Mesendoderm (in vitro differentiated cells): ENCODE measurements at regions not wholly inside any gene's neighbourhood (a gene's known extent, or its start where the extent isn't known, plus 50 kb on each side); places are given as distances from the start of the nearest gene placed in this dataset.

Experiments
- DNase-seq: peaks from one replicate; pipeline ENCODE4 v3.0.0; 2013
- H2AK5ac ChIP-seq: 2 replicates; pipeline ENCODE4 v1.6.1; 2013; ENCODE audit warnings: low read length, inconsistent platforms
- H2BK120ac ChIP-seq: 2 replicates; pipeline ENCODE4 v1.6.1; 2013; ENCODE audit warnings: low read depth, mild to moderate bottlenecking, low read length, moderate library complexity, mixed read lengths
- H2BK15ac ChIP-seq: replicated peaks from 2 replicates; pipeline ENCODE4 v1.6.1; 2013; ENCODE audit warnings: low read depth, mild to moderate bottlenecking, moderate library complexity
- H2BK5ac ChIP-seq: 2 replicates; pipeline ENCODE4 v1.6.1; 2013; ENCODE audit warnings: low read length, inconsistent platforms
- H3K18ac ChIP-seq: 2 replicates; pipeline ENCODE4 v1.6.1; 2013; ENCODE audit warnings: mild to moderate bottlenecking, low read length, mixed read lengths
- H3K23ac ChIP-seq: one replicate; pipeline ENCODE4 v1.6.1; 2013; ENCODE audit warnings: low read length
- H3K27ac ChIP-seq: 2 replicates; pipeline ENCODE4 v1.5.1; 2013; ENCODE audit warnings: low read depth, mild to moderate bottlenecking, inconsistent platforms, low read length, moderate library complexity
- H3K27me3 ChIP-seq: 2 replicates; pipeline ENCODE4 v1.6.1; 2013; ENCODE audit warnings: low read length, control low read depth, mild to moderate bottlenecking, inconsistent platforms; ENCODE audit not compliant: insufficient read depth, poor library complexity
- H3K36me3 ChIP-seq: 2 replicates; pipeline ENCODE4 v1.6.1; 2013; ENCODE audit warnings: low read length, inconsistent platforms; ENCODE audit not compliant: control insufficient read depth, insufficient read depth
- H3K4ac ChIP-seq: one replicate; pipeline ENCODE4 v1.6.1; 2013; ENCODE audit warnings: low read depth, mild to moderate bottlenecking, low read length, moderate library complexity
- H3K4me1 ChIP-seq: 2 replicates; pipeline ENCODE4 v1.6.1; 2013; ENCODE audit warnings: low read depth, low read length, inconsistent platforms; ENCODE audit not compliant: control insufficient read depth
- H3K4me2 ChIP-seq: 2 replicates; pipeline ENCODE4 v1.6.1; 2013; ENCODE audit warnings: low read length
- H3K4me3 ChIP-seq: 2 replicates; pipeline ENCODE4 v1.5.1; 2013; ENCODE audit warnings: mild to moderate bottlenecking, low read length
- H3K56ac ChIP-seq: one replicate; pipeline ENCODE4 v1.6.1; 2013; ENCODE audit warnings: low read length
- H3K79me1 ChIP-seq: 2 replicates; pipeline ENCODE4 v1.6.1; 2013; ENCODE audit warnings: low read length, inconsistent platforms
- H3K79me2 ChIP-seq: 2 replicates; pipeline ENCODE4 v1.6.1; 2013; ENCODE audit warnings: mild to moderate bottlenecking, low read length; ENCODE audit not compliant: control insufficient read depth, insufficient read depth
- H3K9ac ChIP-seq: 2 replicates; pipeline ENCODE4 v1.6.1; 2013; ENCODE audit warnings: low read length, inconsistent platforms
- H4K5ac ChIP-seq: one replicate; pipeline ENCODE4 v1.6.1; 2013; ENCODE audit warnings: low read length
- H4K8ac ChIP-seq: one replicate; pipeline ENCODE4 v1.6.1; 2013; ENCODE audit warnings: low read depth, mild to moderate bottlenecking, control low read depth, low read length, moderate library complexity
- WGBS: extraction: QIAGEN DNeasy Blood & Tissue Kit; methylation state at CpG from one replicate; pipeline ENCODE4 v1.1.7; 2013; ENCODE audit warnings: low lambda C conversion rate, missing lambda C conversion rate; ENCODE audit not compliant: insufficient coverage; ENCODE audit errors: extremely low coverage; 5-methylcytosine and 5-hydroxymethylcytosine counted together

DNA sequence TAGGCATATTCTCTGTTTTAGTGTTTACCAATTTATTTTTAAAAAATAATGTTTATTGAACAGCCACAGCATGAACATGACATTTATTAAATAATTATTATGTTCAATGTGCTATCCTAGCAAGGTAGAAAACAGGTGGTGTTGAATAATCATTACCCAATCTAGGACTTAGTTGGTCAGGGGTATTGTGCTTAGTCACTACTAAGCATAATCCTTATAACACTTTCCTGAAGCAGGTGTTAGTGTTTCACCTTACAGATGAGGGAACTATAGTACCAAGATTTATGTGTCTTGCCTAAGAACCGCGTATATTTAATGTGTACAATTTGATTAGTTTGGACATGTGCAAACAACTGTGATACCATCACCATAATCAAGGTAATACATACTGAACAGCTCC is 1387.2 kb upstream of the ACO1 start:
- Histone ChIP-seq H2BK5ac (no peak overlapping the region), H3K4me3 (no peak overlapping the region), H2BK15ac (no peak overlapping the region), H3K36me3 (no peaks in the 10 kb centered on the region), H3K79me2 (no peaks in the 10 kb centered on the region), H3K23ac (no peak overlapping the region), H2BK120ac (no peak overlapping the region), H3K18ac (no peak overlapping the region), H3K4ac (no peak overlapping the region), H4K8ac (no peak overlapping the region), H3K27me3 (no peaks in the 10 kb centered on the region), H4K5ac (no peak overlapping the region), H3K4me1 (no peaks in the 10 kb centered on the region), H3K79me1 (no peaks in the 10 kb centered on the region), H3K4me2 (no peak overlapping the region), H2AK5ac (no peak overlapping the region), H3K56ac (no peak overlapping the region), H3K9ac (no peak overlapping the region), H3K27ac (no peak overlapping the region)
- DNase-seq: no peak
- WGBS: no CpG with 5 or more reads among the region's 2 CpGs

GRCh38 chr9:31005086-31005665 is 1379.3 kb upstream of the ACO1 start:
- Histone ChIP-seq H2BK120ac (no peak overlapping the region), H3K4me2 (no peak overlapping the region), H3K4me1 (no peaks in the 10 kb centered on the region), H3K4ac (no peak overlapping the region), H2BK15ac (no peak overlapping the region), H3K27me3 (no peaks in the 10 kb centered on the region), H3K79me1 (no peaks in the 10 kb centered on the region), H3K36me3 (no peaks in the 10 kb centered on the region), H2AK5ac (no peak overlapping the region), H3K79me2 (no peaks in the 10 kb centered on the region), H4K8ac (no peak overlapping the region), H3K18ac (no peak overlapping the region), H3K9ac (no peak overlapping the region), H3K27ac (no peak overlapping the region), H2BK5ac (no peak overlapping the region), H3K23ac (no peak overlapping the region), H4K5ac (no peak overlapping the region), H3K56ac (no peak overlapping the region), H3K4me3 (no peak overlapping the region)
- no CpG with 5 or more reads among the region's 4 CpGs for WGBS
- no peak for DNase-seq

- Histone ChIP-seq H3K27me3 (no peaks in the 10 kb centered on the region), H3K4me2 (no peak overlapping the region), H4K8ac (no peak overlapping the region), H4K5ac (no peak overlapping the region), H2AK5ac (no peak overlapping the region), H3K18ac (no peak overlapping the region), H2BK15ac (no peak overlapping the region), H3K56ac (no peak overlapping the region), H3K9ac (no peak overlapping the region), H3K27ac (no peak overlapping the region), H2BK120ac (no peak overlapping the region), H3K23ac (no peak overlapping the region), H3K4me1 (no peaks in the 10 kb centered on the region), H3K4me3 (no peak overlapping the region), H3K4ac (no peak overlapping the region), H3K79me2 (no peaks in the 10 kb centered on the region), H3K36me3 (no peaks in the 10 kb centered on the region), H2BK5ac (no peak overlapping the region), H3K79me1 (no peaks in the 10 kb centered on the region)
- no peak for DNase-seq
Observed at GRCh38 chr9:31013371-31013770, 1371.1 kb upstream of the ACO1 start.

- H3K4me3 ChIP-seq: no peak overlapping the region
- no peak for DNase-seq
- no peak overlapping the region for H4K5ac ChIP-seq
- H3K18ac ChIP-seq: no peak overlapping the region
- H2BK120ac ChIP-seq: no peak overlapping the region
- no peak overlapping the region for H3K27ac ChIP-seq
- H3K36me3 ChIP-seq: no peaks in the 10 kb centered on the region
- no peak overlapping the region for H4K8ac ChIP-seq
- H3K27me3 ChIP-seq: no peaks in the 10 kb centered on the region
- no peaks in the 10 kb centered on the region for H3K4me1 ChIP-seq
- no peaks in the 10 kb centered on the region for H3K79me1 ChIP-seq
- H2AK5ac ChIP-seq: no peak overlapping the region
- H2BK5ac ChIP-seq: no peak overlapping the region
- H3K79me2 ChIP-seq: no peaks in the 10 kb centered on the region
- no CpG with 5 or more reads among the region's 3 CpGs for WGBS
- H2BK15ac ChIP-seq: no peak overlapping the region
- H3K23ac ChIP-seq: no peak overlapping the region
- no peak overlapping the region for H3K9ac ChIP-seq
- no peak overlapping the region for H3K4me2 ChIP-seq
- no peak overlapping the region for H3K4ac ChIP-seq
- H3K56ac ChIP-seq: no peak overlapping the region
Observed at GRCh38 chr9:31023847-31024246, 1360.6 kb upstream of the ACO1 start.

- H4K5ac ChIP-seq: no peak overlapping the region
- no peak overlapping the region for H3K27ac ChIP-seq
- WGBS: no CpG with 5 or more reads among the region's 1 CpG
- H2BK5ac ChIP-seq: no peak overlapping the region
- no peak overlapping the region for H3K18ac ChIP-seq
- H2AK5ac ChIP-seq: no peak overlapping the region
- H2BK120ac ChIP-seq: no peak overlapping the region
- no peak overlapping the region for H3K4ac ChIP-seq
- H3K9ac ChIP-seq: no peak overlapping the region
- no peaks in the 10 kb centered on the region for H3K4me1 ChIP-seq
- H3K27me3 ChIP-seq: no peaks in the 10 kb centered on the region
- no peak for DNase-seq
- no peak overlapping the region for H3K4me3 ChIP-seq
- H3K56ac ChIP-seq: no peak overlapping the region
- H3K4me2 ChIP-seq: no peak overlapping the region
- no peak overlapping the region for H2BK15ac ChIP-seq
- H3K36me3 ChIP-seq: no peaks in the 10 kb centered on the region
- no peak overlapping the region for H4K8ac ChIP-seq
- H3K79me2 ChIP-seq: no peaks in the 10 kb centered on the region
- H3K79me1 ChIP-seq: no peaks in the 10 kb centered on the region
- H3K23ac ChIP-seq: no peak overlapping the region
Observed at GRCh38 chr9:31027678-31028077, 1356.8 kb upstream of the ACO1 start.

DNA sequence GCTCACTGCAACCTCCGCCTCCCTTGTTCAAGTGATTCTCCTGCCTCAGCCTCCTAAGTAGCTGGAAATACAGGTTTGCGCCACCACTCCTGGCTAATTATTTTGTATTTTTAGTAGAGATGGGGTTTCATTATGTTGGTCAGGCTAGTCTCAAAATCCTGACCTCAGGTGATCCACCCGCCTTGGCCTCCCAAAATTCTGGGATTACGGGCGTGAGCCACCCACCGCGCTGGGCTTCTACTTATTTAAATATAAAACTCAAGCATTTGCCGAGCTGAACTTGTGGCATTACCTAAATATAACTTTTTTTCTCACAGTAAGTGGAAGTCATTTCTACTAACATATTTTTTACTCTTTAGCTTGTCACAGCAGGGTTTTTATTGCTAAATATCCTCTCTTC is 1356.3 kb upstream of the ACO1 start:
- Histone ChIP-seq H3K79me2 (no peaks in the 10 kb centered on the region), H2BK15ac (no peak overlapping the region), H4K5ac (no peak overlapping the region), H2AK5ac (no peak overlapping the region), H2BK5ac (no peak overlapping the region), H3K36me3 (no peaks in the 10 kb centered on the region), H3K4ac (no peak overlapping the region), H3K27ac (no peak overlapping the region), H3K27me3 (no peaks in the 10 kb centered on the region), H3K56ac (no peak overlapping the region), H3K4me2 (no peak overlapping the region), H3K79me1 (no peaks in the 10 kb centered on the region), H4K8ac (no peak overlapping the region), H2BK120ac (no peak overlapping the region), H3K23ac (no peak overlapping the region), H3K4me1 (no peaks in the 10 kb centered on the region), H3K4me3 (no peak overlapping the region), H3K9ac (no peak overlapping the region), H3K18ac (no peak overlapping the region)
- WGBS: no CpG with 5 or more reads among the region's 8 CpGs
- DNase-seq: no peak
